ENCODE measurements at regions not wholly inside any gene's neighbourhood (a gene's known extent, or its start where the extent isn't known, plus 50 kb on each side); places are given as distances from the start of the nearest gene placed in this dataset.
"Not testable (repeated sequence)": the region's sequence is repeated elsewhere in the genome, so short reads cannot be mapped to it uniquely, and the experiment has no call there.

DNA sequence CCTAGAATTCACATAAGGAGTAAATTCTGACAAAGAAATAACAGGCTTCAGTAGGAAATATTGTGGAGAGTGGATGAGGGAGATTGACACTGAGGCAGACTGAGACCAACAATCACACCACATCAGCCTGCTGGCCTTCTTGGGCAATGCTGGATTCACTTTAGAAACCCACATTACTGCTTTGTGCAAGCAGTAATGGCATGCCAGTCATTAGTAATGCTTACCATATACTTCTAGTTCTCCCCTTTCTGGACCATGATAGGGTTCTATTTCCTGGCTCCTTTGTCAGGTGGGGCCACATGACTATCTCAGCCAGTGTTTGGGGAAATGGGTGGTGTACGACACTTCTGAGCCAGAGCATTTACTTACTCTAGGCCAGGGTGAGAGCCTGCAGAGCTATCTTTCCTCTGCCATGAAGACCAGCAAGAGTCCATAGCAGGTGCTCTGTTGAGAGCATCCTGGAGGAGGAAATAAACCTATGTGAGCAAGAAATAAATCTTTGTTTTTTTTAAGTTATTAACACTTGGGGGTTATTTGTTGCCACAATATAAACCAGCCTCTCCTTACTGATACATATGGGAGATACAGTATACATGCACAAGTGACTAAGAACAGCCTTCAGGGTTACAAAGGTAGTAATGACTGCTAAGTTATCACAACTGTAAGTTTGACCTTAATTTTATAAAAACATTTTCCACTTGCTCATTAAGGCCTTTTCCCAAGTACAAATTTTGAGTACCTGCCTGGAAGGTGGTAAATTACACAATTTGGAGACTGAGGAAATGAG, 89.3 kb upstream of the TANK start:
- no peak overlapping the region for H3K27ac ChIP-seq (replicated peaks)
- H3K4me3 ChIP-seq = no peak overlapping the region
- H3K9me3 ChIP-seq (replicated peaks) = no peaks in the 10 kb centered on the region
- intact Hi-C loops (cut with micrococcal nuclease) = no loop called here
- TF ChIP-seq, protein P1, sequence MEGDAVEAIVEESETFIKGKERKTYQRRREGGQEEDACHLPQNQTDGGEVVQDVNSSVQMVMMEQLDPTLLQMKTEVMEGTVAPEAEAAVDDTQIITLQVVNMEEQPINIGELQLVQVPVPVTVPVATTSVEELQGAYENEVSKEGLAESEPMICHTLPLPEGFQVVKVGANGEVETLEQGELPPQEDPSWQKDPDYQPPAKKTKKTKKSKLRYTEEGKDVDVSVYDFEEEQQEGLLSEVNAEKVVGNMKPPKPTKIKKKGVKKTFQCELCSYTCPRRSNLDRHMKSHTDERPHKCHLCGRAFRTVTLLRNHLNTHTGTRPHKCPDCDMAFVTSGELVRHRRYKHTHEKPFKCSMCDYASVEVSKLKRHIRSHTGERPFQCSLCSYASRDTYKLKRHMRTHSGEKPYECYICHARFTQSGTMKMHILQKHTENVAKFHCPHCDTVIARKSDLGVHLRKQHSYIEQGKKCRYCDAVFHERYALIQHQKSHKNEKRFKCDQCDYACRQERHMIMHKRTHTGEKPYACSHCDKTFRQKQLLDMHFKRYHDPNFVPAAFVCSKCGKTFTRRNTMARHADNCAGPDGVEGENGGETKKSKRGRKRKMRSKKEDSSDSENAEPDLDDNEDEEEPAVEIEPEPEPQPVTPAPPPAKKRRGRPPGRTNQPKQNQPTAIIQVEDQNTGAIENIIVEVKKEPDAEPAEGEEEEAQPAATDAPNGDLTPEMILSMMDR (IDR thresholded peaks at IDR 0.05; ENCODE audit: borderline replicate concordance) = no peak
- H3K4me1 ChIP-seq = peaks cover 13% of the 10 kb centered on the region
- H3K27me3 ChIP-seq (ENCODE audit: low read depth) = no peaks in the 10 kb centered on the region
- H3K36me3 ChIP-seq = no peaks in the 10 kb centered on the region
- DNase-seq = no peak

DNA sequence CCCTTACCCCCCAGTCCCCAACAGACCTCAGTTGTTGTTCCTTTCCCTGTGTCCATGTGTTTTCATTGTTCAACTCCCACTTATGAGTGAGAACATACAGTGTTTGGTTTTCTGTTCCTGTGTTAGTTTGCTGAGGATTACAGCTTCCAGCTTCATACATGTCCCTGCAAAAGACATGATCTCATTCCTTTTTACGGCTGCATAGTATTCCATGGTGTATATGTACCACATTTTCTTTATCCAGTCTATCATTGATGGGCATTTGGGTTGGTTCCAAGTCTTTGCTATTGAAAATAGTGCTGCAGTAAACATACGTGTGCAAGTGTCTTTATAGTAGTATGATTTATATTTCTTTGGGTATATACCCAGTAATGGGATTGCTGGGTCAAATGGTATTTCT, 87.8 kb upstream of the TANK start:
- H3K36me3 ChIP-seq; H3K27ac ChIP-seq (replicated peaks); DNase-seq; H3K4me3 ChIP-seq; H3K27me3 ChIP-seq (ENCODE audit: low read depth); H3K9me3 ChIP-seq (replicated peaks); intact Hi-C loops (cut with micrococcal nuclease): not testable (repeated sequence)
- peaks cover 20% of the 10 kb centered on the region for H3K4me1 ChIP-seq

DNA sequence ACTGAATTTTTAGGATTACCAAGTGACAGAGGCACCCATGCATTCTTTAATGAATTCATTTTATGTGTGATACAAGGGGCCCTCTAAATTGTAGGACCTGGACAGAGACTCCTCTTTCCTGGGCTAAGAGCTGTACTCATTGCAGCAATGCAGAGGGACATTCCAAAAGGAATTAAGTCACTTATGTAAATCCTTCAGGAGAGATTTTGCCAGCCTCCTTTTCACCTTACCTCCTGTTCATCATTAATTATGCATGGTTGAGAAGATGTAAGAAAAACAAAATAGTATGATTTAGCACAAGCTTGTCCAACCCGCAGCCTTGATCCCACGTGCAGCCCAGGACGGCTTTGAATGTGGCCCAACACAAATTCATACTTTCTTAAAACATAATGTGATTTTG, 84.5 kb upstream of the TANK start:
- no peaks in the 10 kb centered on the region for H3K27me3 ChIP-seq (ENCODE audit: low read depth)
- intact Hi-C loops (cut with micrococcal nuclease) = no loop called here
- H3K4me1 ChIP-seq = peaks cover 16% of the 10 kb centered on the region
- no peaks in the 10 kb centered on the region for H3K9me3 ChIP-seq (replicated peaks)
- no peak for DNase-seq
- H3K36me3 ChIP-seq = no peaks in the 10 kb centered on the region
- TF ChIP-seq, protein P1 (IDR thresholded peaks at IDR 0.05; ENCODE audit: borderline replicate concordance) = no peak
- no peak overlapping the region for H3K27ac ChIP-seq (replicated peaks)
- no peak overlapping the region for H3K4me3 ChIP-seq

DNA sequence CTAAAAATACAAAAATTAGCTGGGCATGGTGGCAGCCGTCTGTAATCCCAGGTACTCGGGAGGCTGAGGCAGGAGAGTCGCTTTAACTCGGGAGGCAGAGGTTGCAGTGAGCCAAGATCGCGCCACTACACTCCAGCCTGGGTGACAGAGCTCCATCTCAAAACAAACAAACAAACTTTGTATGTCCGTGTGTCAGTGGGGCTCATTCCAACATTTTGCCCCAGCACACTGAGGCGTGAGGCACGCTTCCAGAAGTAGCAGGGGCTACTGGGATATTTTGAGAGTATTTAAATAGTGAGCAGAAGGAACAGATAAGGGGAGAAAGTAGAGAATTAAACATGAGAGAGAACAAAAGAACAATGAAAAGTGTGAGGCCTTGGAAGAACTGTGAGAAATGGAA, 83.3 kb upstream of the TANK start:
- H3K9me3 ChIP-seq (replicated peaks) = no peaks in the 10 kb centered on the region
- H3K4me1 ChIP-seq = peaks cover 16% of the 10 kb centered on the region
- intact Hi-C loops (cut with micrococcal nuclease) = no loop called here
- H3K27me3 ChIP-seq (ENCODE audit: low read depth) = no peaks in the 10 kb centered on the region
- H3K4me3 ChIP-seq = no peak overlapping the region
- DNase-seq = no peak
- H3K27ac ChIP-seq (replicated peaks) = peak overlapping the region; percentile 61
- no peaks in the 10 kb centered on the region for H3K36me3 ChIP-seq
- TF ChIP-seq, protein P1 (IDR thresholded peaks at IDR 0.05; ENCODE audit: borderline replicate concordance) = no peak

DNA sequence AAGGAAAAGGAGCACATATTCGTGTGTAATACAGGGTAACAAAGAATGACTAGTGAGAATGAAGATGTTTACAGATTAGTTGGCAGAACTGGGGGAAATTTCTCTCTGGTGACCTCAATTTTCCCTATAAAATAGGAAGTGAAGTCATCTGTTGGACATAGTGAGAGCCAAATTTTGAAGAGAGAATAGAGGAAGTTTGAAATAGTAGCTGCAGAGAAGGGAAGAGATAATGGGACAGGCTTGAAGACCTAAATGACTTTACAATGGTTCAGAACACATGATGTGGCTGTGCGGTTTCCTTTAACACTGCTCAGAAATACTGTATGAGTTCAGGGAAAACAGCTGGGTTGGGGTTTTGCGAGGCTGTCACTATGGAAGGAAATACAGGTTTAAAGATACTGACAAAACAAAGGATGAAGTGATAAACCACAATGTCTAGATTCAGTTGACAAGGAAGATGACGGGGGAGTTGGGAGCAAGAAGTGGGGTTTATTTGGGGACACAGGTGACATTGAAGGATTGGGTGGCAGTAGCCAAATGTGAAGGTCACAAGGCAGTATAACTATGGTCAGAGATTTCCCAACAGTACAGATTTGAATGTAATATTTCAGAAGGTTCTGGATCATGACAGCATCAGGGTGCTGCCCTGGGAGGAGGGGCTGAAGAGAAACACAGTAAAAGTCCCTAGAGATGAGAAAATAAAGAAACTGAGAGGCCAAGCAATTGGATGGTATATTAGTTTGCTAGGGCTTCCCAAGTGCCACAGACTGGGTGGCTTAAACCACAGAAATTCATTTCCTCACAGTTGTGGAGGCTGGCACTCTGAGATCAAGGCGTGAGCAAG, 82.6 kb upstream of the TANK start:
- TF ChIP-seq, protein P1 (IDR thresholded peaks at IDR 0.05; ENCODE audit: borderline replicate concordance) = no peak
- H3K9me3 ChIP-seq (replicated peaks) = no peaks in the 10 kb centered on the region
- no peaks in the 10 kb centered on the region for H3K36me3 ChIP-seq
- intact Hi-C loops (cut with micrococcal nuclease) = no loop called here
- peaks cover 16% of the 10 kb centered on the region for H3K4me1 ChIP-seq
- DNase-seq = no peak
- H3K27me3 ChIP-seq (ENCODE audit: low read depth) = no peaks in the 10 kb centered on the region
- peak overlapping the region; percentile 61 for H3K27ac ChIP-seq (replicated peaks)
- H3K4me3 ChIP-seq = no peak overlapping the region

DNA sequence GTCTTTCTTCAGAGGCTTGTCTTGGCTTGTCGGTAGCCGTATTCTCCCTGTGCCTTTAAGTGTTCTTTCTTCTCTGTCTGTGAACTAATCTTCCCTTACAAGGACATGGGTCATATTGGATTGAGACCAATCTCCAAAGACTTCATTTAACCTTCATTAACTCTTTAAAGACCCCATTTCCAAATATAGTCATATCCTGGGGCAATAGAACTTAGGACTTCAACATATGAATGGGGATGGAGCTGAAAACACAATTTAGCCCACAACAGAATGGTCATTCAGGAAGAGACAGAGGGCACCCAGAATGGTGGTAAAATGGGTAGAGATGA, 82.1 kb upstream of the TANK start:
- Histone ChIP-seq H3K36me3 (no peaks in the 10 kb centered on the region), H3K4me3 (no peak overlapping the region), H3K4me1 (peaks cover 16% of the 10 kb centered on the region), H3K27me3 (ENCODE audit: low read depth) (no peaks in the 10 kb centered on the region), H3K27ac (replicated peaks) (peak overlapping the region; percentile 61), H3K9me3 (replicated peaks) (no peaks in the 10 kb centered on the region)
- TF ChIP-seq, protein P1 (IDR thresholded peaks at IDR 0.05; ENCODE audit: borderline replicate concordance) = no peak
- intact Hi-C loops (cut with micrococcal nuclease) = no loop called here
- DNase-seq = no peak
